ENCODE measurements at regions not wholly inside any gene's neighbourhood (a gene's known extent, or its start where the extent isn't known, plus 50 kb on each side); places are given as distances from the start of the nearest gene placed in this dataset.

- ATAC-seq (no peak), DNase-seq (no peak)
- Histone ChIP-seq H3K36me3 (no peaks in the 10 kb centered on the region), H3K27ac (no peak overlapping the region), H3K9me3 (peaks cover 4% of the 10 kb centered on the region), H3K4me1 (no peaks in the 10 kb centered on the region), H3K27me3 (ENCODE audit: low read depth) (no peaks in the 10 kb centered on the region), H3K4me3 (no peak overlapping the region)
- intact Hi-C loops (cut with DNase I) = no loop called here
- no peak for TF ChIP-seq CTCF (IDR thresholded peaks at IDR 0.05)
These were observed 418.6 kb upstream of the PROX1 start for GRCh38 chr1:213568929-213569815.

- no peak overlapping the region for H3K27ac ChIP-seq
- no peak overlapping the region for H3K4me3 ChIP-seq
- ATAC-seq (no peak), DNase-seq (no peak)
- H3K4me1 ChIP-seq = no peaks in the 10 kb centered on the region
- no peak for TF ChIP-seq CTCF (IDR thresholded peaks at IDR 0.05)
- no peaks in the 10 kb centered on the region for H3K36me3 ChIP-seq
- H3K9me3 ChIP-seq = no peaks in the 10 kb centered on the region
- H3K27me3 ChIP-seq (ENCODE audit: low read depth) = no peaks in the 10 kb centered on the region
- intact Hi-C loops (cut with DNase I) = no loop called here
These were observed 418.0 kb upstream of the PROX1 start for GRCh38 chr1:213569816-213570150.

GRCh38 chr1:213570487-213570886, 417.3 kb upstream of the PROX1 start:
- no peak for ATAC-seq
- TF ChIP-seq CTCF (IDR thresholded peaks at IDR 0.05) = no peak
- no peak for DNase-seq
- no peaks in the 10 kb centered on the region for H3K36me3 ChIP-seq
- no peaks in the 10 kb centered on the region for H3K4me1 ChIP-seq
- no peaks in the 10 kb centered on the region for H3K9me3 ChIP-seq
- intact Hi-C loops (cut with DNase I) = no loop called here
- no peaks in the 10 kb centered on the region for H3K27me3 ChIP-seq (ENCODE audit: low read depth)
- no peak overlapping the region for H3K27ac ChIP-seq
- H3K4me3 ChIP-seq = no peak overlapping the region

- no peaks in the 10 kb centered on the region for H3K27me3 ChIP-seq (ENCODE audit: low read depth)
- ATAC-seq (no peak), DNase-seq (no peak)
- H3K27ac ChIP-seq = no peak overlapping the region
- intact Hi-C loops (cut with DNase I) = no loop called here
- TF ChIP-seq CTCF (IDR thresholded peaks at IDR 0.05) = no peak
- H3K9me3 ChIP-seq = no peaks in the 10 kb centered on the region
- no peaks in the 10 kb centered on the region for H3K36me3 ChIP-seq
- no peaks in the 10 kb centered on the region for H3K4me1 ChIP-seq
- no peak overlapping the region for H3K4me3 ChIP-seq
These were observed 416.4 kb upstream of the PROX1 start for GRCh38 chr1:213571419-213571818.

- H3K4me1 ChIP-seq = no peaks in the 10 kb centered on the region
- no peaks in the 10 kb centered on the region for H3K9me3 ChIP-seq
- DNase-seq (no peak), ATAC-seq (no peak)
- H3K4me3 ChIP-seq = no peak overlapping the region
- H3K27ac ChIP-seq = no peak overlapping the region
- no peaks in the 10 kb centered on the region for H3K36me3 ChIP-seq
- no peaks in the 10 kb centered on the region for H3K27me3 ChIP-seq (ENCODE audit: low read depth)
- TF ChIP-seq CTCF (IDR thresholded peaks at IDR 0.05) = no peak
- intact Hi-C loops (cut with DNase I) = no loop called here
These were observed 415.9 kb upstream of the PROX1 start for GRCh38 chr1:213571843-213572242.

All from lower lobe of right lung (tissue), 2 donors.